ENCODE measurements at regions not wholly inside any gene's neighbourhood (a gene's known extent, or its start where the extent isn't known, plus 50 kb on each side); places are given as distances from the start of the nearest gene placed in this dataset.

DNA sequence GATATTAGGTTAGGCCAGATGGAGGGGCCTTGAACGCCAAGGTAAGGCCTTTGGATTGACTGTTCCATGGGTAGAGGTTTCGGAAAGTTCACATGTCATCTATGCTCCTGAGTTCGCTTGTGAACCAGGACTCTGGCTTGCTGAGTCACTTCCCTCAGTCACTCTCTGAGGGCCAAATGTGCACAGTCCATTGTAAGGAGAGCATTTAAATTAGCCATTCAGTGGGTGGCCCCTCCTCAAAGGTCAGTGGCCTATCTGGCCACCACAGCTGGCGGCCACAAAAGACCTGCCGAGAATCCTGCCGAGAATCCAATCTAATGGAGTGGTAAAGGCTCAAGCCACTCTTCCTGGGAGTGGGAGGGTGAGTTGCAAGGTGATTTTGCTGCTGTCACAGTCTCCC, 58.9 kb upstream of the ARAP3 start:
- TF ChIP-seq, protein P1, sequence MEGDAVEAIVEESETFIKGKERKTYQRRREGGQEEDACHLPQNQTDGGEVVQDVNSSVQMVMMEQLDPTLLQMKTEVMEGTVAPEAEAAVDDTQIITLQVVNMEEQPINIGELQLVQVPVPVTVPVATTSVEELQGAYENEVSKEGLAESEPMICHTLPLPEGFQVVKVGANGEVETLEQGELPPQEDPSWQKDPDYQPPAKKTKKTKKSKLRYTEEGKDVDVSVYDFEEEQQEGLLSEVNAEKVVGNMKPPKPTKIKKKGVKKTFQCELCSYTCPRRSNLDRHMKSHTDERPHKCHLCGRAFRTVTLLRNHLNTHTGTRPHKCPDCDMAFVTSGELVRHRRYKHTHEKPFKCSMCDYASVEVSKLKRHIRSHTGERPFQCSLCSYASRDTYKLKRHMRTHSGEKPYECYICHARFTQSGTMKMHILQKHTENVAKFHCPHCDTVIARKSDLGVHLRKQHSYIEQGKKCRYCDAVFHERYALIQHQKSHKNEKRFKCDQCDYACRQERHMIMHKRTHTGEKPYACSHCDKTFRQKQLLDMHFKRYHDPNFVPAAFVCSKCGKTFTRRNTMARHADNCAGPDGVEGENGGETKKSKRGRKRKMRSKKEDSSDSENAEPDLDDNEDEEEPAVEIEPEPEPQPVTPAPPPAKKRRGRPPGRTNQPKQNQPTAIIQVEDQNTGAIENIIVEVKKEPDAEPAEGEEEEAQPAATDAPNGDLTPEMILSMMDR (IDR thresholded peaks at IDR 0.05), result no peak
- TF ChIP-seq POLR2A (IDR thresholded peaks at IDR 0.05) (no peak), EP300 (IDR thresholded peaks at IDR 0.05) (no peak)

Measured in tibial nerve (tissue), 4 donors.